ENCODE measurements at regions not wholly inside any gene's neighbourhood (a gene's known extent, or its start where the extent isn't known, plus 50 kb on each side); places are given as distances from the start of the nearest gene placed in this dataset.

DNA sequence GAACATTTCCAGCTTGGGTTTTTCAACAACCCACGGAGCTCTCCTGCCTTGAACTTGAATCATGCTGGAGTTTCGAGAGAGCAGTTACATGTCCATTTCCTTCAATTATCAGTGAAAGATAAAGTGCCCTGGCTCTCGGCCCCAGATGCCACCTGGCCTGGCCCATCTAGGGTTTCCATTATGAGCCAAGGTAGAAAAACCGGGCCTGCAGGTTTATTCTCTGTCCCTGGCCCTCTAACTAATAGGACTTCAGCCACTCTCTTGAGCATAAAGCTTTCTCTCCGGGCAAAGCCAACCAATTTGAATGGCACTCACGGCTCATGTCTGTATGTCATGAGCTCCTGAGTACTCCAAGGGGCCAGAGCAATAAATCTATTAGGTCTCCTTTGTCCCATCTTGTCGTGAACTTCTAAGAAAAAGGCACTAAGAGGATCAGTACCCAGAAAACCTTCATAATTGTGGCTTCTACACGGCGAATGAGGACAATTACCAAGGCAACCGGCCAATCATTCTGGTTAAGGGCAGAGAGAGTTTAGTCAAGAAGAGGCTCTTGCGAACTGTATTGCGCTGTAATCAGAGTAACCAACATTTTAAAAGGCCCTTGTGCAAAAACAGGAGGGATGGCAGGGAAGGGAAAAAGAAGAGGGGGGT is 392.3 kb downstream of the MED13L start:
- TF ChIP-seq, protein P1, sequence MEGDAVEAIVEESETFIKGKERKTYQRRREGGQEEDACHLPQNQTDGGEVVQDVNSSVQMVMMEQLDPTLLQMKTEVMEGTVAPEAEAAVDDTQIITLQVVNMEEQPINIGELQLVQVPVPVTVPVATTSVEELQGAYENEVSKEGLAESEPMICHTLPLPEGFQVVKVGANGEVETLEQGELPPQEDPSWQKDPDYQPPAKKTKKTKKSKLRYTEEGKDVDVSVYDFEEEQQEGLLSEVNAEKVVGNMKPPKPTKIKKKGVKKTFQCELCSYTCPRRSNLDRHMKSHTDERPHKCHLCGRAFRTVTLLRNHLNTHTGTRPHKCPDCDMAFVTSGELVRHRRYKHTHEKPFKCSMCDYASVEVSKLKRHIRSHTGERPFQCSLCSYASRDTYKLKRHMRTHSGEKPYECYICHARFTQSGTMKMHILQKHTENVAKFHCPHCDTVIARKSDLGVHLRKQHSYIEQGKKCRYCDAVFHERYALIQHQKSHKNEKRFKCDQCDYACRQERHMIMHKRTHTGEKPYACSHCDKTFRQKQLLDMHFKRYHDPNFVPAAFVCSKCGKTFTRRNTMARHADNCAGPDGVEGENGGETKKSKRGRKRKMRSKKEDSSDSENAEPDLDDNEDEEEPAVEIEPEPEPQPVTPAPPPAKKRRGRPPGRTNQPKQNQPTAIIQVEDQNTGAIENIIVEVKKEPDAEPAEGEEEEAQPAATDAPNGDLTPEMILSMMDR (IDR thresholded peaks at IDR 0.05) = no peak
- no peak for TF ChIP-seq POLR2A (IDR thresholded peaks at IDR 0.05)
